H1 (cell line): ENCODE measurements at regions not wholly inside any gene's neighbourhood (a gene's known extent, or its start where the extent isn't known, plus 50 kb on each side); places are given as distances from the start of the nearest gene placed in this dataset.

Experiments
- CHD7 ChIP-seq: fragments of 300-600 bp; sonication (generic); IDR thresholded peaks from 2 replicates; pipeline ENCODE4 v1.7.1; 2012; ENCODE audit warnings: low read length, moderate library complexity, mild to moderate bottlenecking, inconsistent platforms; ENCODE audit not compliant: insufficient replicate concordance
- EP300 ChIP-seq, 2 experiments: IDR thresholded peaks; 1 replicate in 1 of 2; 2 replicates in 1 of 2; pipeline ENCODE4 v1.6.1; 2011 to 2012; ENCODE audit warnings: low read depth in 2 of 2, low read length in 2 of 2, mild to moderate bottlenecking in 2 of 2, borderline replicate concordance in 1 of 2, inconsistent platforms in 1 of 2, moderate library complexity in 1 of 2
- RXRA ChIP-seq: IDR thresholded peaks from 2 replicates; pipeline ENCODE4 v1.6.1; 2011; ENCODE audit warnings: low read depth, mild to moderate bottlenecking, low read length, moderate library complexity; ENCODE audit not compliant: insufficient read depth
- TCF12 ChIP-seq: IDR thresholded peaks from 2 replicates; pipeline ENCODE4 v1.6.1; 2011; ENCODE audit warnings: low read depth, mild to moderate bottlenecking, low read length
- YY1 ChIP-seq: IDR thresholded peaks from 2 replicates; pipeline ENCODE4 v1.6.1; 2011; ENCODE audit warnings: low read depth, mild to moderate bottlenecking, low read length

DNA sequence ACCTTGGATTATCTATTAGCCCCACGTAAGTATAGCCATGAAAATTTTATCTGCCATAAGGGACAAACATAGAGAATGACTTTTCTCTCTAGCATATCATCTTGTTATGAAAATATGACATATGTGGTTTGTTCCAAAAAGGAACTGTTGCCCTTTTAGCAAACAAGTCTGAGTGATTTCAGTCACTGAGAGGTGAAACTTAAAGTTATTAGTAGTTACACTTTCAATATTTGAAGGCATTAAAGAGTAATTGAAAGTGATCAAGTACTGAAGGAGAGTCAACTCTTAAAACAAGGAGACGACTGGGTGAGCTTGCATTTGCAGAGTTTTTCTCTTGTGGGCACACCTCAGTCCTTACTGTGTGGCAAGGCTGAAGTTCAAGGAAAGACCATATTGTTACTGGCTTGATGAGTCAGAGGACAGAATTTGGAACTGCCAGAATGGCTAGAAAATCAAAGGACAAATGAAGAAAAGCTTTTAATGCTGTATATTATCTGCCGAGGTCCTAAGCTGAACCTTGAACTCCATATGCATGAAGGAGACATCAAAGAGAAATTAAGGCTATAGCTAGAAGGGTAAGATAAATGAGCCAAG lies 205.1 kb upstream of the EMCN start (continued):
- no peak for TF ChIP-seq EP300 (IDR thresholded peaks at IDR 0.05; ENCODE audit: borderline replicate concordance in 1 of 2, low read depth in 2 of 2, low read length in 2 of 2)
- no peak for TF ChIP-seq RXRA
- TF ChIP-seq YY1 = no peak
- TF ChIP-seq CHD7 = no peak
- no peak for TF ChIP-seq TCF12
- TF ChIP-seq, all 59 proteins: peak for 0
